Activated CD4-positive, alpha-beta T cell treated with anti-CD3 and anti-CD28 coated beads for 48 hours (primary cell): ENCODE measurements at regions not wholly inside any gene's neighbourhood (a gene's known extent, or its start where the extent isn't known, plus 50 kb on each side); places are given as distances from the start of the nearest gene placed in this dataset.
"Not testable (repeated sequence)": the region's sequence is repeated elsewhere in the genome, so short reads cannot be mapped to it uniquely, and the experiment has no call there.

Experiments used
- DNase-seq: peaks from one replicate; pipeline ENCODE4 v3.0.0-alpha.2; 2020

DNA sequence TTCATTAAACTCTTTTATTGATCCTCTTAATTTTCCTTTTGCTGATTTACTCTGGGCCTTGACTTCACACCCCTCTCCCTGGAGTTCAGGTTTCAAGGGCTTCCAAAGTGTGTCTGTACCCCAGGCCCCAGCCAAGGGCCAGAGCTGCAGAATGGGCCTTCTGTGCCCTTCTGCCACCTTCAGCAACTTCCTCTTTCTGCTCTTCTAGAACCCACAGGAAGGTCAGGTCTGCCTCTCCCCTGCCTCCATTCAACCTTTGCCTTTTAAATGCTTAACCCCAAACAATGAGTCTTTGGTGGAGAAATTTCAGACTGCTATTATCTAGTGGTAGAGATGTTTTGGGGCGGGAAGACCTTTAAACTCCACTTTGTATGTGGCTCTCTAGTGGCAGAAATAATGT is 63.1 kb downstream of the TSN start:
- DNase-seq = no peak

DNA sequence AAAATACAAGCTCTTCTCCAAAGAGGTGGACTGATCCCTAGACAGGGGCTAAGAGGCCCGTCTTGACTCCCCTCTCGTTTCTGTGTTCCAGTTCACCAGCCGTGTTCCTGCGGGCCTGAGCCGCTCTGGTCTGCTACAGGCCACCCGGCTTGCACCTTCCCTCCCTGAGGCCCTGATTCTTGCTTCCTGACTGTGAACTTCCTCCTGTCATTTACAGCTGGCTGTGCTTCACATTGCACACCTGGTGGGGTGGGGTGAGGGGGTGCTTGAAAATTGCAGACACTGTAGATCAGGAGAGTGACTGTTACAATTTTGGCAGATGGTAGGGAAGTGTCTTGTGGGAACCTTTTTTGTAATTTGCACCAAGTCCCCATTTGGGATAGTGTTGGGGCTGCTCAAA is 64.4 kb downstream of the TSN start:
- DNase-seq = no peak

GRCh38 chr2:121821476-121822158 is 66.2 kb downstream of the TSN start:
- DNase-seq = no peak

DNA sequence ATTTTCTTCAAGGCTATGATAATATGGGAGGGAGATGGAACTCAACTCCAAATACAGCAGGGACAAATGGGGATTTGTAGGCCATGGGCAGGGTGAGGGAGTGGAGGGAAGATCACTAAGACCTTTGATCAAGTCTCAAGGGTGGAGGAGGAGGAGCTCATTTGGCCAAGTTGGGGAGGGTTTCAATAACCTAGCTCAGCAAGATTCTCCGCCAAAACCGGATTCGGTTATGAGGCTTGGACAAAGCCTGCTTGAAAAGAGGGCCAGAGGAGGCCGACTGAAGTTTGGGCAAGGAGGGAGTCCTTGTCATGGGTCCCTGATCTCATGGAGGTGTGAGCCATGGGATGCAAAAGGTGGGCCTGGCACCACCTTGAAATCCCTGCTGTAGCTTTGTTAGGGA is 68.8 kb downstream of the TSN start:
- no peak for DNase-seq

GRCh38 chr2:121825003-121825950 is 69.8 kb downstream of the TSN start:
- no peak for DNase-seq

DNA sequence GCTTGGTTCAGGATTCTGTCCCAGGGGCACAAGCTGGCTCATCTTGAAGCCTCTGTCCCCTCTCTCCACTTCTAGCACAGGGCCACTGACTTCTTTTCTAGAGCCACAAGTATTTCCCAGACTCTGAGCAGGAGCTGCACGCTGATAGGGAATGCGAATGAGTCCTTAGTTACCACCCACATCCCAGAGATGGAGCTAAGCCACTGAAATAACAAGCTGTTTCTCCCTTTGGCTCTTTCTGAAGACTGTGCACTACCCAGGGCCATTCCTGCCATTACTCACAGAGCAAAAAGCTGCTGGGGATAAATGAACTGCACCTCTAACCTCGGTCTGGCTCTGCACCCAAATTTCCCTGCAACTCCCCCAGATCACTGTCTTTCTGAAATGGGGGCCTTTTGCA is 70.6 kb downstream of the TSN start:
- DNase-seq = no peak

- no peak for DNase-seq
These were observed 72.9 kb downstream of the TSN start for GRCh38 chr2:121828281-121828731.

GRCh38 chr2:121830809-121831208 is 75.4 kb downstream of the TSN start:
- DNase-seq = no peak

DNA sequence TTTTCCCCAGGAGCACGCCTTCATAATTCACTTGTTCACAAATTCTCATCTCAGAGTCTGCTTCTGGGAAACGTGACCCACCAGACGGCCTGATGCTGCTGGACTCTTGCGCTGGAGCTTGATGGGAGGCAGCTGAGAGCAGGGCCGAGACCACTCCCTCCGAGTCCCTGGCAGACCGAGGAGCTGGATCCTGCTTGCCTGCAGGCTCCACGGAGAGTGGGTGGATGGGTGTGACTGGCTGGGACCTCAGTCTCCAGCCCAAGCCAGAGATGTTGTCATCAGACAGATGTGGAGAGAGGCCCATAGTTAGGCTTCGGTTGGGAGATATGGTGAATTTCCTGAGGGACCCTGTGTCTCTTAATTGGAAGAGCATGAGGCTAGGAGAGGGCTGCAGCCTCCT is 76.4 kb downstream of the TSN start:
- DNase-seq = no peak

- DNase-seq = no peak
These were observed 77.2 kb downstream of the TSN start for GRCh38 chr2:121832412-121833357.

DNA sequence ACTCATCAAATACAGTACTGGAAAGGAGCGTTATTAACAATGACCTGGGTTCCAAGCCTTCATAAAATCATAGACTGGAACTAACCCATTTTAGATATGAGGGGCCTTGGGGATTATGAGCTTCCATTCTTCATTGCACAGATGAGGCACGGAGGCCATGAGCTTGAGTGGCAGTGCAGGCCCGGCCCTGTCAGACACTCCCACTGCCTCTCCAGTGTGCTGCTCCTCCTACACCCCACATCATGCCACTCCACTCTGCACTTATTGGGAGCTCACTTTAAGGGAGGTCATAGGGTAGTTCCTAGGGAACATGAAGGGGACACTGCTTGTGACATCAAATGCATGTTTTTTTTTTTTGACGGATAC is 77.9 kb downstream of the TSN start:
- no peak for DNase-seq

GRCh38 chr2:121836611-121837010 is 81.2 kb downstream of the TSN start:
- DNase-seq = no peak

DNA sequence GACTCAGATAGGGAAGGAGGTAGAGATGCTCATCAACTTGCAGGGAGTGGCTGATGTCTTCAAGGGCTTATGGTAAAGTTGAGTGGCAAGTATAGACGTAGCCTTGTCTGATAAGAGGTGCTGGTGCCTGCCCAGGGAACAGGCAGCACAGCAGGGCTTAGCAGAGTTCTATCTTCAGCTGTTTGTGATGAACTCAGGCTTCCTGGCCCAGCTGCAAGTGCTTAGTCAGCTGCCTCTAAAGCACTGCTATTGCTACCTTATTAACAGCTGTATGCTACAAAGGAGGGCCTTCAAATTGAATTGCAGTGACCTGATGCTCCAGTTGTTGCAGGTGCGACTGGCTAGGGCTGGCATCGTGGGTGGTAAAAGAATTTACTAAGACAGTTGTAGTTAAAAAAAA is 82.1 kb downstream of the TSN start:
- no peak for DNase-seq

DNA sequence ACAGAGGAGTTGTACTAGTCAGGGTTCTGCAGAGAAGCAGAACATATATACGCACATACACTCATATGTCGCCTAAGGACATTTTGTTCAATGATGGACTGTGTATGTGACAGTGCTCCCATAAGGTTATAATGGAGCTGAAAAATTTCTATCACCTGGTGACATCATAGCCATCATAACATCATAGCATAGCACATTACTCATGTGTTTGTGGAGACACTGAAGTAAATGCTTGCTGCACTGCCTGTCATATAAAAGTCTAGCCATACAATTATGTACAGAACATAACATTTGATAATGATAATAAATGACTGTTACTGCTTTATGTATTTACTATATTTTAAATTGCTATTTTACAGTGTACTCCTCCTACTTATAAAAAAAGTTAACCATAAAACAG is 83.1 kb downstream of the TSN start:
- DNase-seq = no peak

- DNase-seq = no peak
These were observed 84.1 kb downstream of the TSN start for GRCh38 chr2:121839584-121839983.

- no peak for DNase-seq
These were observed 93.8 kb downstream of the TSN start for GRCh38 chr2:121849236-121849635.

DNA sequence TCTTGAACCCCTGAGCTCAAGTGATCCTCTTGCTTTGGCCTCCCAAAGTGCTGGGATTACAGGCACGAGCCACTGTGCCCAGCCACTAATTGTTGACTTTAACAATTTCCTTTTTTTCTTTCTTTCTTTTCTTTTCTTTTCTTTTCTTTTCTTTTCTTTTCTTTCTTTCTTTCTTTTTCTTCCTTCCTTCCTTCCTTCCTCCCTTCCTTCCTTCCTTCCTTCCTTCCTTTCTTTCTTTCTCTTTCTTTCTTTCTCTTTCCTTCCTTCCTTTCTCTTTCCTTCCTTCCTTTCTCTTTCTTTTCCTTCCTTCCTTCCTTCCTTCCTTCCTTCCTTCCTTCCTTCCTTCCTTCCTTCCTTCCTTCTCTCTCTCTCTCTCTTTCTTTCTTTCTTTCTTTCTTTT is 97.7 kb downstream of the TSN start:
- not testable (repeated sequence) for DNase-seq

DNA sequence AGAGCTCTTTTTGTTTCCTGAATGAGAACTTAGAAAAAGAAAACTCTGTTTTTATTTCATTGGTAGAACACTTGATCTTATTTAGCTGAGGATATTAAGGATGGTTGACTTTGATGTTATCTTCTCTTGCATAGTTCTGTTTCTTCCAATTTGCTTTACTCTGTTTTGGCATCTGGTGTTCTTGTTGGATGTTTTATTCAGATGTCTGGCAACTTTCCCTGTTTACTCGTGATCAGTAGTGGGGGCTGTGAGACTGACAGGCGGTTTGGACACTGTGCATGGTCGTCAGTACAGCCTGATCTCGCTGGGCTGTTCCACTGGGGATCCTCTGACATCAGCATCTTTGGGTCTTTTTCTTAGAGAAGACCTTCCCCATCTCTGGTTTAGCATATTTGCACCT is 100.1 kb downstream of the TSN start:
- no peak for DNase-seq

- no peak for DNase-seq
These were observed 100.9 kb downstream of the TSN start for GRCh38 chr2:121856360-121856759.

- DNase-seq = no peak
These were observed 102.9 kb downstream of the TSN start for GRCh38 chr2:121858369-121858768.

- DNase-seq = no peak
These were observed 103.4 kb downstream of the TSN start for GRCh38 chr2:121858847-121859246.

- no peak for DNase-seq
These were observed 104.7 kb downstream of the TSN start for GRCh38 chr2:121860033-121860757.
